WTC11 (cell line): ENCODE measurements at regions not wholly inside any gene's neighbourhood (a gene's known extent, or its start where the extent isn't known, plus 50 kb on each side); places are given as distances from the start of the nearest gene placed in this dataset.

ENCODE experiments used
- ATF2 ChIP-seq: sonication (generic); formaldehyde crosslinking; IDR thresholded peaks from 2 replicates; pipeline ENCODE4 v1.8.1; 2022; ENCODE audit warnings: low read depth, missing genetic modification reagents, borderline replicate concordance
- ATF3 ChIP-seq: sonication (generic); formaldehyde crosslinking; conservative IDR thresholded peaks from 2 replicates; pipeline ENCODE4 v1.8.1; 2022; ENCODE audit warnings: mild to moderate bottlenecking, missing genetic modification reagents
- CTCF ChIP-seq: fragments of 200-600 bp; IDR thresholded peaks from 2 replicates; pipeline ENCODE4 v1.8.0; 2022; ENCODE audit warnings: antibody characterized with exemption
- STAT6 ChIP-seq: sonication (generic); formaldehyde crosslinking; conservative IDR thresholded peaks from 2 replicates; pipeline ENCODE4 v1.8.1; 2023; ENCODE audit warnings: mild to moderate bottlenecking, low read depth, missing genetic modification reagents, moderate library complexity
- USF1 ChIP-seq: sonication (generic); formaldehyde crosslinking; IDR thresholded peaks from 2 replicates; pipeline ENCODE4 v1.8.0; 2022; ENCODE audit warnings: mild to moderate bottlenecking, missing genetic modification reagents
- ZNF232 ChIP-seq: sonication (generic); formaldehyde crosslinking; IDR thresholded peaks from 2 replicates; pipeline ENCODE4 v1.8.0; 2022; ENCODE audit warnings: mild to moderate bottlenecking, missing genetic modification reagents
- ZNF512 ChIP-seq: sonication (generic); formaldehyde crosslinking; IDR thresholded peaks from 2 replicates; pipeline ENCODE4 v1.8.1; 2022; ENCODE audit warnings: missing genetic modification reagents, borderline replicate concordance

- no peak for TF ChIP-seq CTCF
- no peak for TF ChIP-seq ATF2
- TF ChIP-seq USF1 (CRISPR knock-in tag) = no peak
- TF ChIP-seq STAT6 (CRISPR knock-in tag) = no peak
- no peak for TF ChIP-seq ZNF232 (CRISPR knock-in tag)
- no peak for TF ChIP-seq ATF3 (CRISPR knock-in tag)
- TF ChIP-seq ZNF512 (CRISPR knock-in tag) = no peak
Observed at GRCh38 chr13:38017320-38017719, 147.7 kb upstream of the TRPC4 start.
